PC-3 (cell line): ENCODE measurements at regions not wholly inside any gene's neighbourhood (a gene's known extent, or its start where the extent isn't known, plus 50 kb on each side); places are given as distances from the start of the nearest gene placed in this dataset.

Source experiments
- EZH2phosphoT487 ChIP-seq: fragments of 300-600 bp; sonication (generic); IDR thresholded peaks from 2 replicates; pipeline ENCODE4 v1.6.1; 2018; ENCODE audit warnings: mild to moderate bottlenecking, antibody characterized with exemption, low read length, borderline replicate concordance
- TF ChIP-seq, protein P1 (sequence below): fragments of 300-600 bp; sonication (generic); conservative IDR thresholded peaks from 2 replicates; pipeline ENCODE4 v1.5.1; 2017; ENCODE audit warnings: antibody characterized with exemption, low read depth, mild to moderate bottlenecking, low read length

DNA sequence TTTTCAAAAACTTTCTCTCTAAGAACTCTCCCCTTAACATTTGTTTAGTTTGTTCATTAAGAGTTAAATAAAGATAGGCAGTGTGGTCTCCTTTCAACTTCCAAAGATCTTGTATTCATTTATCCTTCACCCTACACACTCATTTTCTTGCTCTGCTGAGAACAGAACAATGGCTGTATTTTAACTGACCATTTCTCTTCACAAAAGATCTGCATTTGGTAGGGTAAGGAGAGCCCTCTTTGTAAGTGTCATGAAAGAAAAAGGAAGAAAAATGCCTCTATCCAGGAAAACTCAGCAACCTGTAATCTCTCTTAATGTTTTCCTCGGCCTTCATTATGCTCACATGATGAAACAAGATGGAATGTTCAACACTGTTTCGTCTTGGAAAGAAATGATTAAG is 193.7 kb upstream of the TLE4 start:
- TF ChIP-seq, protein P1, sequence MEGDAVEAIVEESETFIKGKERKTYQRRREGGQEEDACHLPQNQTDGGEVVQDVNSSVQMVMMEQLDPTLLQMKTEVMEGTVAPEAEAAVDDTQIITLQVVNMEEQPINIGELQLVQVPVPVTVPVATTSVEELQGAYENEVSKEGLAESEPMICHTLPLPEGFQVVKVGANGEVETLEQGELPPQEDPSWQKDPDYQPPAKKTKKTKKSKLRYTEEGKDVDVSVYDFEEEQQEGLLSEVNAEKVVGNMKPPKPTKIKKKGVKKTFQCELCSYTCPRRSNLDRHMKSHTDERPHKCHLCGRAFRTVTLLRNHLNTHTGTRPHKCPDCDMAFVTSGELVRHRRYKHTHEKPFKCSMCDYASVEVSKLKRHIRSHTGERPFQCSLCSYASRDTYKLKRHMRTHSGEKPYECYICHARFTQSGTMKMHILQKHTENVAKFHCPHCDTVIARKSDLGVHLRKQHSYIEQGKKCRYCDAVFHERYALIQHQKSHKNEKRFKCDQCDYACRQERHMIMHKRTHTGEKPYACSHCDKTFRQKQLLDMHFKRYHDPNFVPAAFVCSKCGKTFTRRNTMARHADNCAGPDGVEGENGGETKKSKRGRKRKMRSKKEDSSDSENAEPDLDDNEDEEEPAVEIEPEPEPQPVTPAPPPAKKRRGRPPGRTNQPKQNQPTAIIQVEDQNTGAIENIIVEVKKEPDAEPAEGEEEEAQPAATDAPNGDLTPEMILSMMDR, result no peak
- TF ChIP-seq EZH2phosphoT487, result no peak
